ENCODE measurements at regions not wholly inside any gene's neighbourhood (a gene's known extent, or its start where the extent isn't known, plus 50 kb on each side); places are given as distances from the start of the nearest gene placed in this dataset.
A peak's percentile ranks its signal among the peaks of the same experiment; 100 is the strongest.

DNA sequence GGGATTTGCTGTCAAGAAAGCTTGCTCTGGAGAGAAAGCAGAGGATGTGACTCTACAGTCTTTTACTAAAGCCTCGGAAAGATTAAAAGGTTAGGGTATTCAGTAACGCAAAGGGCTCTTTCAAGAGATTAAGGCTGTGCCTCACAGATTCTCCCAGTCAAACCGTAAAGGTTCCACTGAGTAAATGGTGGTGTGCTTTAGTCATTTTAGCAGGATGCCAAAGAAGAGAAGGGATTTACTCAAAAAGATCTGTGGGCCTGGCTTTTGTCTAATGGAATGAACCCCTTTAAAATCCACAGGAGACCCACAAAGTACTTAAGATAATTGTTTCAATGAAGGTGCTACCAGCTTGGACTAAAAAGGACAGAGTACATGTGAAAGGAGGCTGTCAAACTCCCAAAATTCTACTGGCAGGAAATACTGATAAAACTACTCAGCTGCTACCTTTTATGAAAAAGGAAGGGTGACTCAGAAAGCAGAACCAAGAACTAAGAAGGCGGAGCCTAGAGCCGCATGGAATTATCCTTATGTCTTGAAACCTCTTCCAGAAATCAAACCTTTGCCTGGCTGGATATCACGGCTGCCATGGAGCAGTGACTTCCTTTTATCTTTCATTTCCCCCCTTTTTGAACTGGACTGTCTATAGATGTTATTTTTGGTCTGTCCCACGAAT, 670.2 kb upstream of the ZEB2 start:
- H2AFZ ChIP-seq (ENCODE audit: low read depth, low read length), result peak overlapping the region; percentile 25
- H3K27me3 ChIP-seq (ENCODE audit: insufficient read depth, low read length), result no peaks in the 10 kb centered on the region
- TF ChIP-seq, protein P1, sequence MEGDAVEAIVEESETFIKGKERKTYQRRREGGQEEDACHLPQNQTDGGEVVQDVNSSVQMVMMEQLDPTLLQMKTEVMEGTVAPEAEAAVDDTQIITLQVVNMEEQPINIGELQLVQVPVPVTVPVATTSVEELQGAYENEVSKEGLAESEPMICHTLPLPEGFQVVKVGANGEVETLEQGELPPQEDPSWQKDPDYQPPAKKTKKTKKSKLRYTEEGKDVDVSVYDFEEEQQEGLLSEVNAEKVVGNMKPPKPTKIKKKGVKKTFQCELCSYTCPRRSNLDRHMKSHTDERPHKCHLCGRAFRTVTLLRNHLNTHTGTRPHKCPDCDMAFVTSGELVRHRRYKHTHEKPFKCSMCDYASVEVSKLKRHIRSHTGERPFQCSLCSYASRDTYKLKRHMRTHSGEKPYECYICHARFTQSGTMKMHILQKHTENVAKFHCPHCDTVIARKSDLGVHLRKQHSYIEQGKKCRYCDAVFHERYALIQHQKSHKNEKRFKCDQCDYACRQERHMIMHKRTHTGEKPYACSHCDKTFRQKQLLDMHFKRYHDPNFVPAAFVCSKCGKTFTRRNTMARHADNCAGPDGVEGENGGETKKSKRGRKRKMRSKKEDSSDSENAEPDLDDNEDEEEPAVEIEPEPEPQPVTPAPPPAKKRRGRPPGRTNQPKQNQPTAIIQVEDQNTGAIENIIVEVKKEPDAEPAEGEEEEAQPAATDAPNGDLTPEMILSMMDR (IDR thresholded peaks at IDR 0.05; ENCODE audit: insufficient read depth, low read depth, low read length), result no peak
- no peak for TF ChIP-seq EZH2 (IDR thresholded peaks at IDR 0.05; ENCODE audit: insufficient read depth, low read length)
- no peak overlapping the region for H3K4me3 ChIP-seq (ENCODE audit: insufficient read depth, low read depth, low read length)
- no peaks in the 10 kb centered on the region for H4K20me1 ChIP-seq (ENCODE audit: insufficient read depth, low read length)
- no peaks in the 10 kb centered on the region for H3K79me2 ChIP-seq (ENCODE audit: insufficient read depth, low read length)
- H3K9ac ChIP-seq (ENCODE audit: low read length), result no peak overlapping the region
- H3K27me3 Mint-ChIP-seq (ENCODE audit: low read depth, unreplicated experiment), result no peaks in the 10 kb centered on the region
- no peak for FAIRE-seq
- no peaks in the 10 kb centered on the region for H3K9me3 Mint-ChIP-seq (ENCODE audit: unreplicated experiment)
- no peak for DNase-seq (ENCODE audit: low read depth)
- H3K4me1 Mint-ChIP-seq (ENCODE audit: low read depth, unreplicated experiment), result peaks cover 5% of the 10 kb centered on the region
- no peak overlapping the region for H3K27ac Mint-ChIP-seq (ENCODE audit: unreplicated experiment)
- H3K4me2 ChIP-seq (ENCODE audit: low read length), result peak overlapping the region; percentile 6
- no peaks in the 10 kb centered on the region for H3K36me3 ChIP-seq (ENCODE audit: insufficient read depth, low read length)
- no peak overlapping the region for H3K4me3 Mint-ChIP-seq (ENCODE audit: unreplicated experiment)
- no peak overlapping the region for H3K27ac ChIP-seq (ENCODE audit: low read depth, low read length)
- H3K36me3 Mint-ChIP-seq (ENCODE audit: low read depth, unreplicated experiment), result no peaks in the 10 kb centered on the region
- H3K9me3 ChIP-seq (ENCODE audit: insufficient read depth, low read depth, low read length), result no peaks in the 10 kb centered on the region
- H3K4me1 ChIP-seq (ENCODE audit: insufficient read depth, low read length), result no peaks in the 10 kb centered on the region

DNA sequence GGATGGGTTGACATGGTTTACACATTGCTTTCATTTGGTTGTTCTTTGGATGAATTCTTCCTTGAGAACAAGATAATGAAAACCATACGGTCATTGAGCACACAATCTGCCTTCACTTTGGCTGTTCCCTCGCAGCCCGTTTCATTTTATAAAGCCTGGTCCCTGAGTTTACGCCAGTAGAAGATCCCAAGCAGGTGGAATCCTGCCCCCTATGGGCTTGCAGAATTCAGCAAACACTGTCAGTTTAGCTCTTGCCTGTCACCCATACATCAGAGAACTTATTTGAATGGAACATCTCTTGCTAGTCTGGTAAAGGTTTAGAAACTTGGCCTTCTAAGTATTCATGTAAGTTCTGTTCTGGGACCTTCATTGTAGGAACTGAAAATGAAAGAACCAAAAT, 666.4 kb upstream of the ZEB2 start:
- DNase-seq (ENCODE audit: low read depth) (no peak), FAIRE-seq (no peak)
- H3K27ac ChIP-seq (ENCODE audit: low read depth, low read length), result no peak overlapping the region
- Mint-ChIP-seq H3K27me3 (ENCODE audit: low read depth, unreplicated experiment) (no peaks in the 10 kb centered on the region), H3K9me3 (ENCODE audit: unreplicated experiment) (no peaks in the 10 kb centered on the region), H3K36me3 (ENCODE audit: low read depth, unreplicated experiment) (no peaks in the 10 kb centered on the region), H3K4me1 (ENCODE audit: low read depth, unreplicated experiment) (peaks cover 5% of the 10 kb centered on the region), H3K4me3 (ENCODE audit: unreplicated experiment) (no peak overlapping the region), H3K27ac (ENCODE audit: unreplicated experiment) (no peak overlapping the region)
- no peak overlapping the region for H3K4me2 ChIP-seq (ENCODE audit: low read length)
- H3K9ac ChIP-seq (ENCODE audit: low read length), result no peak overlapping the region
- no peaks in the 10 kb centered on the region for H3K36me3 ChIP-seq (ENCODE audit: insufficient read depth, low read length)
- no peaks in the 10 kb centered on the region for H3K9me3 ChIP-seq (ENCODE audit: insufficient read depth, low read depth, low read length)
- H3K79me2 ChIP-seq (ENCODE audit: insufficient read depth, low read length), result no peaks in the 10 kb centered on the region
- no peaks in the 10 kb centered on the region for H3K4me1 ChIP-seq (ENCODE audit: insufficient read depth, low read length)
- TF ChIP-seq, protein P1 (IDR thresholded peaks at IDR 0.05; ENCODE audit: insufficient read depth, low read depth, low read length), result no peak
- no peak for TF ChIP-seq EZH2 (IDR thresholded peaks at IDR 0.05; ENCODE audit: insufficient read depth, low read length)
- no peak overlapping the region for H2AFZ ChIP-seq (ENCODE audit: low read depth, low read length)
- H3K27me3 ChIP-seq (ENCODE audit: insufficient read depth, low read length), result no peaks in the 10 kb centered on the region
- no peak overlapping the region for H3K4me3 ChIP-seq (ENCODE audit: insufficient read depth, low read depth, low read length)
- no peaks in the 10 kb centered on the region for H4K20me1 ChIP-seq (ENCODE audit: insufficient read depth, low read length)

DNA sequence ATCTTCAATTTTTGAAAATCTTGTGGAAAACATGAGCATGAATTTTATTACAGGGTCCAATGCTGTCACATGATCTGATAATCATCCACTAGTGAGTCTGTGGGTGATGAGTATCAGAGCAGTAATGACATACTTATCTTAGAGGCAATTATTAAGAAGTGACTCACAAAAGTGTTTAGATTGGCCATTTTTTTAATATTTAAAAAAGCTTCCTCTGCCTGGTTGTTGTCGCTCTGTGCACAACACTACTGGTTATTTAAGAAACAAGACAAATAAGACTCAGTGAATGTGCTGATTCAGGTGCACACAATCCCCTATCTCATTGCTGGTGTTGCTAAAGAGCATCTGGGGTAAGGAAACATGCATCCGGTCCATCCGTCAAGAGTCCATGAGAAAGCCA, 665.8 kb upstream of the ZEB2 start:
- Mint-ChIP-seq H3K4me3 (ENCODE audit: unreplicated experiment) (no peak overlapping the region), H3K4me1 (ENCODE audit: low read depth, unreplicated experiment) (peaks cover 5% of the 10 kb centered on the region), H3K27ac (ENCODE audit: unreplicated experiment) (no peak overlapping the region), H3K9me3 (ENCODE audit: unreplicated experiment) (no peaks in the 10 kb centered on the region), H3K36me3 (ENCODE audit: low read depth, unreplicated experiment) (no peaks in the 10 kb centered on the region), H3K27me3 (ENCODE audit: low read depth, unreplicated experiment) (no peaks in the 10 kb centered on the region)
- TF ChIP-seq, protein P1 (IDR thresholded peaks at IDR 0.05; ENCODE audit: insufficient read depth, low read depth, low read length), result no peak
- TF ChIP-seq EZH2 (IDR thresholded peaks at IDR 0.05; ENCODE audit: insufficient read depth, low read length), result no peak
- no peaks in the 10 kb centered on the region for H3K27me3 ChIP-seq (ENCODE audit: insufficient read depth, low read length)
- H3K36me3 ChIP-seq (ENCODE audit: insufficient read depth, low read length), result no peaks in the 10 kb centered on the region
- H3K27ac ChIP-seq (ENCODE audit: low read depth, low read length), result no peak overlapping the region
- no peak overlapping the region for H2AFZ ChIP-seq (ENCODE audit: low read depth, low read length)
- peak; percentile 81 for DNase-seq (ENCODE audit: low read depth)
- H3K4me1 ChIP-seq (ENCODE audit: insufficient read depth, low read length), result no peaks in the 10 kb centered on the region
- no peaks in the 10 kb centered on the region for H4K20me1 ChIP-seq (ENCODE audit: insufficient read depth, low read length)
- FAIRE-seq, result no peak
- no peaks in the 10 kb centered on the region for H3K9me3 ChIP-seq (ENCODE audit: insufficient read depth, low read depth, low read length)
- H3K9ac ChIP-seq (ENCODE audit: low read length), result no peak overlapping the region
- no peak overlapping the region for H3K4me3 ChIP-seq (ENCODE audit: insufficient read depth, low read depth, low read length)
- no peak overlapping the region for H3K4me2 ChIP-seq (ENCODE audit: low read length)
- H3K79me2 ChIP-seq (ENCODE audit: insufficient read depth, low read length), result no peaks in the 10 kb centered on the region

All from astrocyte (in vitro differentiated cells and primary cell).